ENCODE measurements at regions not wholly inside any gene's neighbourhood (a gene's known extent, or its start where the extent isn't known, plus 50 kb on each side); places are given as distances from the start of the nearest gene placed in this dataset.

DNA sequence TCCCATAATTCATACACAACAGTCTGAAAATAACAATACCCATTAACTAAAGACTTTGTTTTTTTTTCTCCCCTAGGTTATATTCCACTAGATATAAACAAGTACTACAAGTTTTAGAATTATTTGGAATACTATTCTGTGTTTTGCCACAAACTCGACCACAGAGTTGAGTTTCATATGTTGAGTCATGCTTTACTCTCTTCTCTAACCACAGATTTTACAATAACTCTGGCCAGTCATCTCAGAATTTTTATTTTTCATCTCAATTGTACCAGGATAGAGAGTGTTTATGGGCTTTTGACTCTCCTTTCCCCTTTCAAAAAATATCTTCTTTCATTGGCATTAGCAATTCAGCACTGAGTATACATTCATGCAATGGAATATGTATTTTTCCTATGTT, 348.7 kb upstream of the GALNT5 start:
- Histone ChIP-seq H3K27me3 (ENCODE audit: insufficient read depth, low read depth, low read length) (no peaks in the 10 kb centered on the region), H2AFZ (ENCODE audit: low read depth, low read length) (no peak overlapping the region), H3K4me3 (ENCODE audit: low read length) (no peak overlapping the region), H3F3A (ENCODE audit: insufficient read depth, low read length, poor library complexity, severe bottlenecking) (no peaks in the 10 kb centered on the region), H3K9ac (ENCODE audit: low read length) (no peak overlapping the region), H3K79me2 (replicated peaks; ENCODE audit: insufficient read depth, low read length) (no peaks in the 10 kb centered on the region), H3K36me3 (ENCODE audit: insufficient read depth, low read length) (no peaks in the 10 kb centered on the region), H3K27ac (ENCODE audit: low read length) (no peak overlapping the region), H4K20me1 (ENCODE audit: insufficient read depth) (no peaks in the 10 kb centered on the region), H3K9me2 (ENCODE audit: insufficient read depth, low read length) (no peaks in the 10 kb centered on the region), H3K4me2 (ENCODE audit: low read length) (no peak overlapping the region), H3K9me3 (ENCODE audit: low read length) (no peaks in the 10 kb centered on the region)
- TF ChIP-seq, protein P1, sequence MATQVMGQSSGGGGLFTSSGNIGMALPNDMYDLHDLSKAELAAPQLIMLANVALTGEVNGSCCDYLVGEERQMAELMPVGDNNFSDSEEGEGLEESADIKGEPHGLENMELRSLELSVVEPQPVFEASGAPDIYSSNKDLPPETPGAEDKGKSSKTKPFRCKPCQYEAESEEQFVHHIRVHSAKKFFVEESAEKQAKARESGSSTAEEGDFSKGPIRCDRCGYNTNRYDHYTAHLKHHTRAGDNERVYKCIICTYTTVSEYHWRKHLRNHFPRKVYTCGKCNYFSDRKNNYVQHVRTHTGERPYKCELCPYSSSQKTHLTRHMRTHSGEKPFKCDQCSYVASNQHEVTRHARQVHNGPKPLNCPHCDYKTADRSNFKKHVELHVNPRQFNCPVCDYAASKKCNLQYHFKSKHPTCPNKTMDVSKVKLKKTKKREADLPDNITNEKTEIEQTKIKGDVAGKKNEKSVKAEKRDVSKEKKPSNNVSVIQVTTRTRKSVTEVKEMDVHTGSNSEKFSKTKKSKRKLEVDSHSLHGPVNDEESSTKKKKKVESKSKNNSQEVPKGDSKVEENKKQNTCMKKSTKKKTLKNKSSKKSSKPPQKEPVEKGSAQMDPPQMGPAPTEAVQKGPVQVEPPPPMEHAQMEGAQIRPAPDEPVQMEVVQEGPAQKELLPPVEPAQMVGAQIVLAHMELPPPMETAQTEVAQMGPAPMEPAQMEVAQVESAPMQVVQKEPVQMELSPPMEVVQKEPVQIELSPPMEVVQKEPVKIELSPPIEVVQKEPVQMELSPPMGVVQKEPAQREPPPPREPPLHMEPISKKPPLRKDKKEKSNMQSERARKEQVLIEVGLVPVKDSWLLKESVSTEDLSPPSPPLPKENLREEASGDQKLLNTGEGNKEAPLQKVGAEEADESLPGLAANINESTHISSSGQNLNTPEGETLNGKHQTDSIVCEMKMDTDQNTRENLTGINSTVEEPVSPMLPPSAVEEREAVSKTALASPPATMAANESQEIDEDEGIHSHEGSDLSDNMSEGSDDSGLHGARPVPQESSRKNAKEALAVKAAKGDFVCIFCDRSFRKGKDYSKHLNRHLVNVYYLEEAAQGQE (IDR thresholded peaks at IDR 0.05; ENCODE audit: borderline replicate concordance) = no peak
- TF ChIP-seq EP300 (conservative IDR thresholded peaks at IDR 0.05; ENCODE audit: poor library complexity, severe bottlenecking) = no peak
- no peak for TF ChIP-seq EZH2 (IDR thresholded peaks at IDR 0.05; ENCODE audit: borderline replicate concordance, insufficient read depth, low read length, poor library complexity, severe bottlenecking)
- TF ChIP-seq SMC3 (conservative IDR thresholded peaks at IDR 0.05; ENCODE audit: poor library complexity) = no peak
- TF ChIP-seq, protein P2, sequence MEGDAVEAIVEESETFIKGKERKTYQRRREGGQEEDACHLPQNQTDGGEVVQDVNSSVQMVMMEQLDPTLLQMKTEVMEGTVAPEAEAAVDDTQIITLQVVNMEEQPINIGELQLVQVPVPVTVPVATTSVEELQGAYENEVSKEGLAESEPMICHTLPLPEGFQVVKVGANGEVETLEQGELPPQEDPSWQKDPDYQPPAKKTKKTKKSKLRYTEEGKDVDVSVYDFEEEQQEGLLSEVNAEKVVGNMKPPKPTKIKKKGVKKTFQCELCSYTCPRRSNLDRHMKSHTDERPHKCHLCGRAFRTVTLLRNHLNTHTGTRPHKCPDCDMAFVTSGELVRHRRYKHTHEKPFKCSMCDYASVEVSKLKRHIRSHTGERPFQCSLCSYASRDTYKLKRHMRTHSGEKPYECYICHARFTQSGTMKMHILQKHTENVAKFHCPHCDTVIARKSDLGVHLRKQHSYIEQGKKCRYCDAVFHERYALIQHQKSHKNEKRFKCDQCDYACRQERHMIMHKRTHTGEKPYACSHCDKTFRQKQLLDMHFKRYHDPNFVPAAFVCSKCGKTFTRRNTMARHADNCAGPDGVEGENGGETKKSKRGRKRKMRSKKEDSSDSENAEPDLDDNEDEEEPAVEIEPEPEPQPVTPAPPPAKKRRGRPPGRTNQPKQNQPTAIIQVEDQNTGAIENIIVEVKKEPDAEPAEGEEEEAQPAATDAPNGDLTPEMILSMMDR (IDR thresholded peaks at IDR 0.05; ENCODE audit: poor library complexity, severe bottlenecking) = no peak
- TF ChIP-seq POLR2AphosphoS5 (IDR thresholded peaks at IDR 0.05) = no peak
- no peak for TF ChIP-seq MXI1 (conservative IDR thresholded peaks at IDR 0.05; ENCODE audit: poor library complexity, severe bottlenecking)
- TF ChIP-seq TAF1 (IDR thresholded peaks at IDR 0.05; ENCODE audit: low read depth) = no peak
- TF ChIP-seq RAD21 (conservative IDR thresholded peaks at IDR 0.05) = no peak

DNA sequence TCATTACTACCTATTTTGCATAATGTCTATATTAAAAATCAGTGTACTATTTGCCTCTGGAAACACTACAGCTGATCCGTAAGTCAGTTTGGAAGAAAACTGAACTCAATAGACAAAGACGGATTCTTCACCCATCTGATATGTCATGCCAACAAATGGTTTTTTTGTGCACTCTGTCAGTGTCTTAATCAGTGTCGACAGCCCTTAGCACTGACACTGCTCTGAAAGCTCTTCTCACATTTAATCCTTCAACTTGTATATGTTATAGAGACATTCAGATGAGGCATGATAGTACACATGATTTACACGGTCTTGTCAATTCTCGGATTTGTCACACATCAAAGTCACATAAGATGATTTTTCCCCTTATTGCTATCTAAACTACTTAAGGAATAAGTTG, 347.5 kb upstream of the GALNT5 start:
- no peak overlapping the region for H3K4me2 ChIP-seq (ENCODE audit: low read length)
- no peaks in the 10 kb centered on the region for H3K36me3 ChIP-seq (ENCODE audit: insufficient read depth, low read length)
- H3K9me2 ChIP-seq (ENCODE audit: insufficient read depth, low read length) = no peaks in the 10 kb centered on the region
- no peak overlapping the region for H3K9ac ChIP-seq (ENCODE audit: low read length)
- H2AFZ ChIP-seq (ENCODE audit: low read depth, low read length) = no peak overlapping the region
- no peaks in the 10 kb centered on the region for H3F3A ChIP-seq (ENCODE audit: insufficient read depth, low read length, poor library complexity, severe bottlenecking)
- no peak overlapping the region for H3K4me3 ChIP-seq (ENCODE audit: low read length)
- H4K20me1 ChIP-seq (ENCODE audit: insufficient read depth) = no peaks in the 10 kb centered on the region
- TF ChIP-seq, protein P1 (IDR thresholded peaks at IDR 0.05; ENCODE audit: borderline replicate concordance) = peak; percentile 59
- TF ChIP-seq SMC3 (conservative IDR thresholded peaks at IDR 0.05; ENCODE audit: poor library complexity) (no peak), TAF1 (IDR thresholded peaks at IDR 0.05; ENCODE audit: low read depth) (no peak), POLR2AphosphoS5 (IDR thresholded peaks at IDR 0.05) (peak; percentile 99), EP300 (conservative IDR thresholded peaks at IDR 0.05; ENCODE audit: poor library complexity, severe bottlenecking) (peak; percentile 100)
- no peak overlapping the region for H3K27ac ChIP-seq (ENCODE audit: low read length)
- H3K79me2 ChIP-seq (replicated peaks; ENCODE audit: insufficient read depth, low read length) = no peaks in the 10 kb centered on the region
- no peaks in the 10 kb centered on the region for H3K9me3 ChIP-seq (ENCODE audit: low read length)
- H3K27me3 ChIP-seq (ENCODE audit: insufficient read depth, low read depth, low read length) = no peaks in the 10 kb centered on the region
